HCT116 (cell line): ENCODE measurements at regions not wholly inside any gene's neighbourhood (a gene's known extent, or its start where the extent isn't known, plus 50 kb on each side); places are given as distances from the start of the nearest gene placed in this dataset.

ENCODE experiments used
- ATAC-seq: fragments of 200-7000 bp; cut with Tn5 transposase; 2 replicates; pipeline ENCODE4 v1.9.1; 2020; ENCODE audit warnings: mild to moderate bottlenecking, moderate library complexity
- BruUV-seq: library from RNA; stranded (reverse); fragments of 400-500 nt; replicated peaks from 2 replicates; lab custom pipeline; 2021; lab: Mats Ljungman, UMichigan
- CTCF ChIA-PET: fragments of 300-600 bp; sonication (Branson Sonifier 250); formaldehyde crosslinking; loops from one replicate; lab custom pipeline; 2021; ENCODE audit warnings: antibody characterized with exemption; lab: Charles Lee
- POLR2A ChIA-PET: fragments of 300-600, 350-600 bp; sonication (Branson Sonifier 250); formaldehyde crosslinking; loops from one replicate; lab custom pipeline; 2021; ENCODE audit warnings: antibody characterized with exemption; lab: Charles Lee
- RAD21 ChIA-PET, 2 experiments: fragments of 300-600 bp; sonication (Branson Sonifier 250); formaldehyde crosslinking; loops; one replicate each; lab custom pipeline; 2023; ENCODE audit warnings: low total read pairs in 2 of 2; ENCODE audit not compliant: uncharacterized antibody in 2 of 2, unreplicated experiment in 2 of 2, low non-redundant PET in 1 of 2; lab: Charles Lee
- DNase-seq: peaks from one replicate; pipeline ENCODE4 v3.0.0-alpha.2; 2010; ENCODE audit warnings: low read depth, low spot score
- H2AFZ ChIP-seq: fragments of 200-600 bp; shearing (Covaris generic), sonication (generic); 2 replicates; pipeline ENCODE4 v1.6.1; 2017; ENCODE audit warnings: low read depth, mixed run types, mixed read lengths, antibody characterized with exemption, low read length; ENCODE audit not compliant: poor library complexity, severe bottlenecking
- H3K27ac ChIP-seq: 2 replicates; pipeline ENCODE4 v1.5.1; 2012; ENCODE audit warnings: low read depth, low read length
- H3K27me3 ChIP-seq: fragments of 200-600 bp; sonication (generic); 2 replicates; pipeline ENCODE4 v1.6.1; 2016; ENCODE audit warnings: mixed run types, low read length, mixed read lengths; ENCODE audit not compliant: insufficient read depth
- H3K36me3 ChIP-seq, 2 experiments: fragments of 200-500 bp in 1 of 2; fragments of 200-600 bp in 1 of 2; sonication (Bioruptor generic) in 1 of 2; sonication (generic) in 1 of 2; 2 replicates each; pipeline versions ENCODE4 v1.5.1 to v1.6.1; 2014 to 2016; ENCODE audit warnings: low read length in 2 of 2, inconsistent platforms in 1 of 2, mixed read lengths in 1 of 2, mixed run types in 1 of 2; ENCODE audit not compliant: insufficient read depth in 2 of 2, control insufficient read depth in 1 of 2
- H3K4me1 ChIP-seq, 2 experiments: fragments of 200-600 bp in 1 of 2; sonication (generic) in 1 of 2; 2 replicates each; pipeline versions ENCODE4 v1.5.1 to v1.6.1; 2012 to 2017; ENCODE audit warnings: low read length in 2 of 2, inconsistent platforms in 1 of 2, mild to moderate bottlenecking in 1 of 2, mixed read lengths in 1 of 2, mixed run types in 1 of 2, moderate library complexity in 1 of 2; ENCODE audit not compliant: insufficient read depth in 2 of 2, control insufficient read depth in 1 of 2
- H3K4me2 ChIP-seq: fragments of 200-600 bp; sonication (generic); 2 replicates; pipeline ENCODE4 v1.6.1; 2017; ENCODE audit warnings: mixed run types, low read length, mixed read lengths
- H3K4me3 ChIP-seq, 2 experiments: fragments of 200-600 bp in 1 of 2; sonication (generic) in 1 of 2; replicated peaks in 1 of 2; 2 replicates each; pipeline ENCODE4 v1.5.1; 2011 to 2016; ENCODE audit warnings: low read length in 2 of 2, control low read depth in 1 of 2, low read depth in 1 of 2, mild to moderate bottlenecking in 1 of 2, mixed read lengths in 1 of 2, mixed run types in 1 of 2
- H3K79me2 ChIP-seq: fragments of 200-600 bp; sonication (generic); 2 replicates; pipeline ENCODE4 v1.6.1; 2017; ENCODE audit warnings: mild to moderate bottlenecking, mixed run types, low read length, moderate library complexity, mixed read lengths; ENCODE audit not compliant: insufficient read depth
- H3K9ac ChIP-seq: fragments of 200-600 bp; sonication (generic); 2 replicates; pipeline ENCODE4 v1.6.1; 2016; ENCODE audit warnings: low read length, mixed read lengths
- H3K9me2 ChIP-seq: fragments of 200-600 bp; sonication (generic), shearing (Covaris generic); 2 replicates; pipeline ENCODE4 v1.6.1; 2017; ENCODE audit warnings: mixed run types, mild to moderate bottlenecking, moderate library complexity; ENCODE audit not compliant: insufficient read depth
- H3K9me3 ChIP-seq, 2 experiments: fragments of 200-500 bp in 1 of 2; fragments of 200-600 bp in 1 of 2; sonication (Bioruptor generic) in 1 of 2; sonication (generic) in 1 of 2; 2 replicates each; pipeline ENCODE4 v1.6.1; 2014 to 2017; ENCODE audit warnings: low read length in 2 of 2, mixed read lengths in 2 of 2, inconsistent platforms in 1 of 2, low read depth in 1 of 2, mild to moderate bottlenecking in 1 of 2, mixed run types in 1 of 2, moderate library complexity in 1 of 2; ENCODE audit not compliant: control insufficient read depth in 1 of 2, insufficient read depth in 1 of 2
- H4K20me1 ChIP-seq: fragments of 200-600 bp; sonication (generic), shearing (Covaris generic); 2 replicates; pipeline ENCODE4 v1.6.1; 2017; ENCODE audit warnings: mixed run types, mild to moderate bottlenecking, moderate library complexity; ENCODE audit not compliant: insufficient read depth
- ATF3 ChIP-seq: IDR thresholded peaks from 2 replicates; pipeline ENCODE4 v1.6.1; 2012
- CBX3 ChIP-seq: IDR thresholded peaks from 2 replicates; pipeline ENCODE4 v1.6.1; 2012; ENCODE audit warnings: low read depth
- CEBPB ChIP-seq: IDR thresholded peaks from 2 replicates; pipeline ENCODE4 v1.6.1; 2012; ENCODE audit warnings: low read depth
- CTCF ChIP-seq, 3 experiments: fragments of 200-600 bp in 1 of 3; sonication (generic) in 1 of 3; IDR thresholded peaks in 2 of 3; conservative IDR thresholded peaks in 1 of 3; 2 replicates each; pipeline ENCODE4 v1.5.1; 2012 to 2017; ENCODE audit warnings: low read depth in 2 of 3, low read length in 2 of 3, antibody characterized with exemption in 1 of 3, borderline replicate concordance in 1 of 3, control low read depth in 1 of 3, mild to moderate bottlenecking in 1 of 3, mixed read lengths in 1 of 3, mixed run types in 1 of 3, moderate library complexity in 1 of 3; ENCODE audit not compliant: insufficient read depth in 1 of 3
- ELF1 ChIP-seq: IDR thresholded peaks from 2 replicates; pipeline ENCODE4 v1.6.1; 2012; ENCODE audit warnings: low read depth, borderline replicate concordance
- EZH2 ChIP-seq: fragments of 200-600 bp; sonication (generic); IDR thresholded peaks from 2 replicates; pipeline ENCODE4 v1.6.1; 2017; ENCODE audit warnings: antibody characterized with exemption, mixed run types
- JUND ChIP-seq: IDR thresholded peaks from 2 replicates; pipeline ENCODE4 v1.6.1; 2012
- POLR2A ChIP-seq: IDR thresholded peaks from 2 replicates; pipeline ENCODE4 v1.7.0; 2011; ENCODE audit warnings: borderline replicate concordance; ENCODE audit not compliant: insufficient read depth, insufficient read length; ENCODE audit errors: extremely low read depth
- RAD21 ChIP-seq: IDR thresholded peaks from 2 replicates; pipeline ENCODE4 v1.6.1; 2012; ENCODE audit warnings: low read depth, mild to moderate bottlenecking
- REST ChIP-seq: IDR thresholded peaks from 2 replicates; pipeline ENCODE4 v1.6.1; 2012; ENCODE audit warnings: low read depth
- SIN3A ChIP-seq: IDR thresholded peaks from 2 replicates; pipeline ENCODE4 v1.6.1; 2012; ENCODE audit warnings: low read depth
- SP1 ChIP-seq: IDR thresholded peaks from 2 replicates; pipeline ENCODE4 v1.6.1; 2012; ENCODE audit warnings: low read depth
- YY1 ChIP-seq: IDR thresholded peaks from 2 replicates; pipeline ENCODE4 v1.6.1; 2011; ENCODE audit warnings: low read length, low read depth, moderate library complexity, mild to moderate bottlenecking; ENCODE audit not compliant: insufficient replicate concordance; ENCODE audit errors: extremely low read depth
- ZBTB33 ChIP-seq: IDR thresholded peaks from 2 replicates; pipeline ENCODE4 v1.6.1; 2011; ENCODE audit warnings: mild to moderate bottlenecking, low read length, moderate library complexity; ENCODE audit not compliant: insufficient replicate concordance; ENCODE audit errors: extremely low read depth
- ZFX ChIP-seq: fragments of 450-650 bp; IDR thresholded peaks from 2 replicates; pipeline ENCODE4 v1.6.1; 2017
- ZNF274 ChIP-seq: fragments of 200-500 bp; sonication (Bioruptor generic); IDR thresholded peaks from 2 replicates; pipeline ENCODE4 v1.6.1; 2014; ENCODE audit warnings: mild to moderate bottlenecking, low read depth, low read length, inconsistent platforms
- intact Hi-C: fragments of 100-400 bp; cut with micrococcal nuclease; formaldehyde crosslinking; loops from 2 replicates; pipeline ENCODE4 v1.10.0; 2022

GRCh38 chr5:89504051-89504450, 621.1 kb upstream of the MEF2C start:
- H3K4me2 ChIP-seq: no peak overlapping the region
- H3K4me1 ChIP-seq: no peaks in the 10 kb centered on the region
- intact Hi-C loops: no loop called here
- no peak overlapping the region for H3K27ac ChIP-seq
- ChIA-PET RAD21 (no interaction called here), CTCF (no interaction called here), POLR2A (no interaction called here)
- no peak for TF ChIP-seq ZNF274
- TF ChIP-seq CBX3: no peak
- TF ChIP-seq POLR2A: no peak
- TF ChIP-seq ATF3: no peak
- TF ChIP-seq ELF1: no peak
- TF ChIP-seq RAD21: no peak
- no peak for TF ChIP-seq REST
- TF ChIP-seq ZBTB33: no peak
- no peak for TF ChIP-seq SIN3A
- no peak for TF ChIP-seq SP1
- TF ChIP-seq CEBPB: no peak
- TF ChIP-seq EZH2: no peak
- no peak for TF ChIP-seq JUND
- no peak for TF ChIP-seq CTCF (IDR thresholded peaks at IDR 0.05 in 2 of 3, conservative IDR thresholded peaks at IDR 0.05 in 1 of 3; ENCODE audit: borderline replicate concordance in 1 of 3, insufficient read depth in 1 of 3, low read depth in 2 of 3, low read length in 2 of 3)
- TF ChIP-seq YY1: no peak
- no peak for TF ChIP-seq ZFX
- BruUV-seq: no TSS peak
- no peaks in the 10 kb centered on the region for H3K36me3 ChIP-seq
- H3K79me2 ChIP-seq: no peaks in the 10 kb centered on the region
- H3K9me3 ChIP-seq: no peaks in the 10 kb centered on the region
- no peak overlapping the region for H3K4me3 ChIP-seq
- no peaks in the 10 kb centered on the region for H3K27me3 ChIP-seq
- DNase-seq: no peak
- H4K20me1 ChIP-seq: no peaks in the 10 kb centered on the region
- H3K9ac ChIP-seq: no peak overlapping the region
- no peak overlapping the region for H2AFZ ChIP-seq
- no peak for ATAC-seq
- H3K9me2 ChIP-seq: no peaks in the 10 kb centered on the region
